ENCODE measurements at regions not wholly inside any gene's neighbourhood (a gene's known extent, or its start where the extent isn't known, plus 50 kb on each side); places are given as distances from the start of the nearest gene placed in this dataset.

DNA sequence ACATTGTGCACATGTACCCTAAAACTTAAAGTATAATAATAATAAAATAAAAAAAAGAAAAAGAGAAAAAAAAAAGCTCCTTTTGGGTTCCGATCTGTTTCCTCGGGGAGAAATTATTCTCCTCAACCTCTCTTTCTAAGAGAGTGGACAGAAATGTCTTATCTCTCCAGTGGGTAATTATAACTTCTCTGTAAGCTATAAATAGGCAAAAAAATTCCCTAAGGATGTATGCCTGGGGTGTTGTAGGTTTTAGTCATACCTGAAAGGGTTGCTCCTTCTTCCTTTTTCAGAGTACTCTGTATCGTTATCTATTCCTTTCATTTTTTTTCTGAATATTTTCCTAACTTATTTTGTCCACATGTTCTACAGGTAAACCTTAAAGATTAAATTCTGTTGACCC lies 169.7 kb upstream of the PTPRK start:
- TF ChIP-seq, protein P1, sequence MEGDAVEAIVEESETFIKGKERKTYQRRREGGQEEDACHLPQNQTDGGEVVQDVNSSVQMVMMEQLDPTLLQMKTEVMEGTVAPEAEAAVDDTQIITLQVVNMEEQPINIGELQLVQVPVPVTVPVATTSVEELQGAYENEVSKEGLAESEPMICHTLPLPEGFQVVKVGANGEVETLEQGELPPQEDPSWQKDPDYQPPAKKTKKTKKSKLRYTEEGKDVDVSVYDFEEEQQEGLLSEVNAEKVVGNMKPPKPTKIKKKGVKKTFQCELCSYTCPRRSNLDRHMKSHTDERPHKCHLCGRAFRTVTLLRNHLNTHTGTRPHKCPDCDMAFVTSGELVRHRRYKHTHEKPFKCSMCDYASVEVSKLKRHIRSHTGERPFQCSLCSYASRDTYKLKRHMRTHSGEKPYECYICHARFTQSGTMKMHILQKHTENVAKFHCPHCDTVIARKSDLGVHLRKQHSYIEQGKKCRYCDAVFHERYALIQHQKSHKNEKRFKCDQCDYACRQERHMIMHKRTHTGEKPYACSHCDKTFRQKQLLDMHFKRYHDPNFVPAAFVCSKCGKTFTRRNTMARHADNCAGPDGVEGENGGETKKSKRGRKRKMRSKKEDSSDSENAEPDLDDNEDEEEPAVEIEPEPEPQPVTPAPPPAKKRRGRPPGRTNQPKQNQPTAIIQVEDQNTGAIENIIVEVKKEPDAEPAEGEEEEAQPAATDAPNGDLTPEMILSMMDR (IDR thresholded peaks at IDR 0.05): no peak
- H3K79me2 ChIP-seq (ENCODE audit: insufficient read depth, low read length): no peaks in the 10 kb centered on the region
- H3K4me3 Mint-ChIP-seq: no peak overlapping the region
- no peaks in the 10 kb centered on the region for H3K9me3 ChIP-seq (replicated peaks in 1 of 2; ENCODE audit: control insufficient read depth in 1 of 2, insufficient read depth in 1 of 2, low read length in 2 of 2)
- H3K4me1 ChIP-seq (ENCODE audit: control insufficient read depth in 1 of 2, insufficient read depth in 2 of 2, low read length in 2 of 2): no peaks in the 10 kb centered on the region
- H3K36me3 Mint-ChIP-seq: no peaks in the 10 kb centered on the region
- no peaks in the 10 kb centered on the region for H3K36me3 ChIP-seq (replicated peaks in 1 of 2; ENCODE audit: control insufficient read depth in 1 of 2, insufficient read depth in 2 of 2, low read length in 2 of 2)
- no peak overlapping the region for H3K4me2 ChIP-seq (replicated peaks; ENCODE audit: extremely low read depth, low read length, poor library complexity, severe bottlenecking)
- no peak overlapping the region for H3K27ac Mint-ChIP-seq
- H3K9ac ChIP-seq (ENCODE audit: insufficient read depth, low read length, poor library complexity, severe bottlenecking): no peak overlapping the region
- intact Hi-C loops (cut with micrococcal nuclease): no loop called here
- no peak overlapping the region for H3K4me3 ChIP-seq (replicated peaks in 1 of 3; ENCODE audit: low read depth in 2 of 3, low read length in 3 of 3)
- H3K27me3 Mint-ChIP-seq (ENCODE audit: low read depth in 3 of 3): peaks cover 0 to 2% (median 0%) of the 10 kb centered on the region in 3 donors
- H2AFZ ChIP-seq (ENCODE audit: insufficient read depth, low read depth, low read length, poor library complexity, severe bottlenecking): no peak overlapping the region
- no peaks in the 10 kb centered on the region for H3K27me3 ChIP-seq (ENCODE audit: control insufficient read depth in 2 of 2, insufficient read depth in 2 of 2, low read length in 2 of 2)
- no peaks in the 10 kb centered on the region for H3K4me1 Mint-ChIP-seq
- no peaks in the 10 kb centered on the region for H4K20me1 ChIP-seq (ENCODE audit: insufficient read depth, low read length)
- no peak for DNase-seq
- peaks cover 0 to 8% (median 3%) of the 10 kb centered on the region in 7 donors for H3K9me3 Mint-ChIP-seq
- no peak overlapping the region for H3K27ac ChIP-seq (ENCODE audit: low read depth in 1 of 2, low read length in 2 of 2)
- no CpG with 5 or more reads among the region's 3 CpGs for WGBS (ENCODE audit: insufficient coverage)

GRCh38 chr6:128686084-128686483 lies 165.7 kb upstream of the PTPRK start:
- TF ChIP-seq, protein P1 (IDR thresholded peaks at IDR 0.05): no peak
- Histone ChIP-seq H3K9ac (ENCODE audit: insufficient read depth, low read length, poor library complexity, severe bottlenecking) (no peak overlapping the region), H3K9me3 (replicated peaks in 1 of 2; ENCODE audit: control insufficient read depth in 1 of 2, insufficient read depth in 1 of 2, low read length in 2 of 2) (no peaks in the 10 kb centered on the region), H3K4me1 (ENCODE audit: control insufficient read depth in 1 of 2, insufficient read depth in 2 of 2, low read length in 2 of 2) (no peaks in the 10 kb centered on the region), H3K36me3 (replicated peaks in 1 of 2; ENCODE audit: control insufficient read depth in 1 of 2, insufficient read depth in 2 of 2, low read length in 2 of 2) (no peaks in the 10 kb centered on the region), H3K4me3 (replicated peaks in 1 of 3; ENCODE audit: low read depth in 2 of 3, low read length in 3 of 3) (no peak overlapping the region), H3K27ac (ENCODE audit: low read depth in 1 of 2, low read length in 2 of 2) (no peak overlapping the region), H3K4me2 (replicated peaks; ENCODE audit: extremely low read depth, low read length, poor library complexity, severe bottlenecking) (no peak overlapping the region), H3K79me2 (ENCODE audit: insufficient read depth, low read length) (no peaks in the 10 kb centered on the region), H4K20me1 (ENCODE audit: insufficient read depth, low read length) (no peaks in the 10 kb centered on the region), H3K27me3 (ENCODE audit: control insufficient read depth in 2 of 2, insufficient read depth in 2 of 2, low read length in 2 of 2) (no peaks in the 10 kb centered on the region), H2AFZ (ENCODE audit: insufficient read depth, low read depth, low read length, poor library complexity, severe bottlenecking) (no peak overlapping the region)
- H3K9me3 Mint-ChIP-seq: peaks cover 0 to 8% (median 3%) of the 10 kb centered on the region in 7 donors
- no peaks in the 10 kb centered on the region for H3K4me1 Mint-ChIP-seq
- intact Hi-C loops (cut with micrococcal nuclease): no loop called here
- H3K4me3 Mint-ChIP-seq: no peak overlapping the region
- no peak for DNase-seq
- no peaks in the 10 kb centered on the region for H3K36me3 Mint-ChIP-seq
- no peak overlapping the region for H3K27ac Mint-ChIP-seq
- H3K27me3 Mint-ChIP-seq (ENCODE audit: low read depth in 3 of 3): no peaks in the 10 kb centered on the region
